ENCODE measurements at regions not wholly inside any gene's neighbourhood (a gene's known extent, or its start where the extent isn't known, plus 50 kb on each side); places are given as distances from the start of the nearest gene placed in this dataset.

- H3T11ph ChIP-seq (ENCODE audit: low read length), result no peak overlapping the region
- H3K4me2 ChIP-seq (ENCODE audit: insufficient read depth, insufficient read length, low read length), result no peak overlapping the region
- H3K4me1 ChIP-seq (ENCODE audit: insufficient read depth, low read length), result no peaks in the 10 kb centered on the region
- H3K27ac ChIP-seq (ENCODE audit: insufficient read length, low read depth, low read length), result no peak overlapping the region
- H3K23me2 ChIP-seq (ENCODE audit: insufficient read length, low read depth, low read length, poor library complexity, severe bottlenecking), result no peaks in the 10 kb centered on the region
- Mint-ChIP-seq H3K27me3 (ENCODE audit: low read depth) (no peaks in the 10 kb centered on the region), H3K4me3 (no peak overlapping the region), H3K9me3 (peaks cover 11 to 12% of the 10 kb centered on the region in 2 experiments), H3K36me3 (ENCODE audit: insufficient read depth in 1 of 3, low read depth in 3 of 3) (peaks cover 0 to 11% (median 0%) of the 10 kb centered on the region in 3 experiments; a peak in 1 of 7 replicates), H3K27ac (no peak overlapping the region; a peak in 1 of 7 replicates), H3K4me1 (no peaks in the 10 kb centered on the region)
- H3K27me3 ChIP-seq (ENCODE audit: insufficient read depth, low read length), result no peaks in the 10 kb centered on the region
- no peaks in the 10 kb centered on the region for H4K20me1 ChIP-seq (ENCODE audit: control insufficient read depth, insufficient read depth, insufficient read length)
- H3K9me3 ChIP-seq (ENCODE audit: control insufficient read depth, low read depth, low read length), result no peaks in the 10 kb centered on the region
- no peak overlapping the region for H3K4ac ChIP-seq (ENCODE audit: low read depth, low read length)
- no peak overlapping the region for H3K56ac ChIP-seq (ENCODE audit: insufficient read length, low read depth, low read length)
- no peaks in the 10 kb centered on the region for H3K79me1 ChIP-seq (ENCODE audit: insufficient read depth, low read depth, low read length, poor library complexity, severe bottlenecking)
- H2BK12ac ChIP-seq (ENCODE audit: insufficient read length, low read depth, low read length), result peak overlapping the region; percentile 52
- no peak for DNase-seq
- H3K14ac ChIP-seq (ENCODE audit: insufficient read depth, low read length), result no peak overlapping the region
- no peak overlapping the region for H2BK20ac ChIP-seq (ENCODE audit: low read depth, low read length, poor library complexity, severe bottlenecking)
- no peak overlapping the region for H2BK5ac ChIP-seq (ENCODE audit: insufficient read length, low read length)
- no peaks in the 10 kb centered on the region for H3K79me2 ChIP-seq (ENCODE audit: insufficient read depth, low read length)
- H3K18ac ChIP-seq (ENCODE audit: insufficient read length, low read depth, low read length), result no peak overlapping the region
- H4K5ac ChIP-seq (ENCODE audit: insufficient read length, low read depth, low read length), result no peak overlapping the region
- H2AFZ ChIP-seq (ENCODE audit: low read length), result no peak overlapping the region
- WGBS (ENCODE audit: extremely low coverage, insufficient read length, low lambda C conversion rate), result no CpG with 5 or more reads among the region's 7 CpGs
- no peak overlapping the region for H4K91ac ChIP-seq (ENCODE audit: insufficient read length, low read depth, low read length)
- no peak for TF ChIP-seq CTCF (conservative IDR thresholded peaks at IDR 0.05)
- no peak overlapping the region for H2BK120ac ChIP-seq (ENCODE audit: low read depth, low read length, poor library complexity, severe bottlenecking)
- H2BK15ac ChIP-seq (ENCODE audit: low read depth, low read length), result no peak overlapping the region
- H3K9ac ChIP-seq (ENCODE audit: extremely low read depth, insufficient read length, low read length), result no peak overlapping the region
- H2AK5ac ChIP-seq (ENCODE audit: insufficient read length, low read length), result no peak overlapping the region
- no peak overlapping the region for H4K8ac ChIP-seq (replicated peaks; ENCODE audit: insufficient read length, low read depth, low read length)
- no peak overlapping the region for H3K23ac ChIP-seq (ENCODE audit: insufficient read length, low read depth, low read length)
Observed at GRCh38 chr9:81416476-81417298, 272.7 kb downstream of the TLE1 start.

Measured in H9 (cell line).